ENCODE measurements at regions not wholly inside any gene's neighbourhood (a gene's known extent, or its start where the extent isn't known, plus 50 kb on each side); places are given as distances from the start of the nearest gene placed in this dataset.

DNA sequence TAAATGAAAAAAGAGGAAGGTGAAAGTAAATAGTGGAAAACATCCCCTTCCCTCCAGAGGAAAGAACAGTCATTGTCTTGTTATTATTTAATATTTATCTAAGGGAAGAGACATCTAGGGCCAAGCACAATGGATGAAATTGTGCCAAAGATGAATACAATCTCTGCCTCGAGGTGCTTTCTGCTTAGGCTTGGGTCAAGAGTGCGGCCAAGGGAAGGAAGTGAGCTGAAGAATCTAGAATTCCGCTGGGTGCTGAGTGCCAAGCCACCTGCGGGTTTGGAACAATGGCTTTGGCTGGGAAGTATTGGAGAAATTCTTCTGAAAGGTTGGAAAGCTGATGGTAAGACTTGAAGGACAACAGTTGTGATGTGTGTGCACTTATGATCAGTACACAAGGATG lies 531.3 kb upstream of the FZD8 start:
- TF ChIP-seq POLR2A (IDR thresholded peaks at IDR 0.05) = no peak
- TF ChIP-seq, protein P1, sequence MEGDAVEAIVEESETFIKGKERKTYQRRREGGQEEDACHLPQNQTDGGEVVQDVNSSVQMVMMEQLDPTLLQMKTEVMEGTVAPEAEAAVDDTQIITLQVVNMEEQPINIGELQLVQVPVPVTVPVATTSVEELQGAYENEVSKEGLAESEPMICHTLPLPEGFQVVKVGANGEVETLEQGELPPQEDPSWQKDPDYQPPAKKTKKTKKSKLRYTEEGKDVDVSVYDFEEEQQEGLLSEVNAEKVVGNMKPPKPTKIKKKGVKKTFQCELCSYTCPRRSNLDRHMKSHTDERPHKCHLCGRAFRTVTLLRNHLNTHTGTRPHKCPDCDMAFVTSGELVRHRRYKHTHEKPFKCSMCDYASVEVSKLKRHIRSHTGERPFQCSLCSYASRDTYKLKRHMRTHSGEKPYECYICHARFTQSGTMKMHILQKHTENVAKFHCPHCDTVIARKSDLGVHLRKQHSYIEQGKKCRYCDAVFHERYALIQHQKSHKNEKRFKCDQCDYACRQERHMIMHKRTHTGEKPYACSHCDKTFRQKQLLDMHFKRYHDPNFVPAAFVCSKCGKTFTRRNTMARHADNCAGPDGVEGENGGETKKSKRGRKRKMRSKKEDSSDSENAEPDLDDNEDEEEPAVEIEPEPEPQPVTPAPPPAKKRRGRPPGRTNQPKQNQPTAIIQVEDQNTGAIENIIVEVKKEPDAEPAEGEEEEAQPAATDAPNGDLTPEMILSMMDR (IDR thresholded peaks at IDR 0.05) = no peak
